Sigmoid colon (tissue), 3 donors: ENCODE measurements at regions not wholly inside any gene's neighbourhood (a gene's known extent, or its start where the extent isn't known, plus 50 kb on each side); places are given as distances from the start of the nearest gene placed in this dataset.

ENCODE experiments used
- CTCF ChIP-seq, 4 experiments: fragments of 450-650 bp in 3 of 4; fragments of 200-600 bp in 1 of 4; IDR thresholded peaks; one replicate each; pipeline ENCODE4 v1.5.1; 2016 to 2019; ENCODE audit warnings: antibody characterized with exemption in 4 of 4, mild to moderate bottlenecking in 3 of 4, moderate library complexity in 2 of 4
- POLR2A ChIP-seq, 2 donors: fragments of 450-650 bp; IDR thresholded peaks; one replicate each; pipeline ENCODE4 v1.6.1; 2016; ENCODE audit warnings: antibody characterized with exemption in 2 of 2, mild to moderate bottlenecking in 2 of 2, moderate library complexity in 2 of 2

GRCh38 chr7:156378806-156379205 is 261.8 kb upstream of the RNF32 start:
- TF ChIP-seq CTCF (IDR thresholded peaks at IDR 0.05) (no peak), POLR2A (IDR thresholded peaks at IDR 0.05) (no peak)
